ENCODE measurements at regions not wholly inside any gene's neighbourhood (a gene's known extent, or its start where the extent isn't known, plus 50 kb on each side); places are given as distances from the start of the nearest gene placed in this dataset.

GRCh38 chr6:147826698-147827097 lies 318.2 kb downstream of the SAMD5 start (continued):
- TF ChIP-seq RXRA (IDR thresholded peaks at IDR 0.05; ENCODE audit: insufficient read depth, low read depth, low read length) (no peak), NRF1 (IDR thresholded peaks at IDR 0.05; ENCODE audit: low read depth, low read length) (no peak), ATF3 (IDR thresholded peaks at IDR 0.05; ENCODE audit: insufficient read depth, low read depth, low read length) (no peak)

Measured in H1 (cell line).